Kidney epithelial cell (primary cell): ENCODE measurements at regions not wholly inside any gene's neighbourhood (a gene's known extent, or its start where the extent isn't known, plus 50 kb on each side); places are given as distances from the start of the nearest gene placed in this dataset.

Experiments used
- DNase-seq: peaks from one replicate; pipeline ENCODE4 v3.0.0-alpha.2; 2010; ENCODE audit warnings: low read depth
- H3K27me3 ChIP-seq: 2 replicates; pipeline ENCODE4 v1.6.0; 2011; ENCODE audit warnings: low read length; ENCODE audit not compliant: control insufficient read depth, insufficient read depth
- H3K36me3 ChIP-seq: 2 replicates; pipeline ENCODE4 v1.5.1; 2011; ENCODE audit warnings: low read length; ENCODE audit not compliant: control insufficient read depth, insufficient read depth
- H3K4me3 ChIP-seq: 2 replicates; pipeline ENCODE4 v1.5.1; 2011; ENCODE audit warnings: low read depth, mild to moderate bottlenecking, control low read depth, low read length
- TF ChIP-seq, protein P1 (sequence below): IDR thresholded peaks from 2 replicates; pipeline ENCODE4 v1.5.1; 2011; ENCODE audit warnings: mild to moderate bottlenecking, moderate library complexity, low read length, control low read depth, inconsistent platforms; ENCODE audit not compliant: insufficient read depth, poor library complexity, severe bottlenecking

DNA sequence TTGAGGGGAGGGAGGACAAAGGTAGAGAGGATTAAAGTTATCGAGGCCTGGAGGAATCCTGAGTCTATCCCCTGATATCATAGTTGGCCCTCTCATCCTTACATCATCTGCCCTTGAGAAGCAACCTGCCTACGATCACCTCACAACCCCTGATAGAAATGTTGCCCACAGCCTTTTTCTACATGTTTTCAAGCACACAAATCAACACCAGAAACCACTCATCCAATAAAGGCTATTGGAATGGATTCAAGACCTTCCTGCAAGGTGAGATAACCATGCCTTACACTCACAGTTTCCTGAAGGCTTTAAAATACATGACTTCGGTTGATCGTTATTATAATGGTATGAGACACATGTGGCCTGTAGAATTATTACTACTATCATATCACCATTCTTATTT lies 175.7 kb upstream of the EGLN3 start:
- no peak for DNase-seq
- no peak overlapping the region for H3K4me3 ChIP-seq
- H3K36me3 ChIP-seq = no peaks in the 10 kb centered on the region
- TF ChIP-seq, protein P1, sequence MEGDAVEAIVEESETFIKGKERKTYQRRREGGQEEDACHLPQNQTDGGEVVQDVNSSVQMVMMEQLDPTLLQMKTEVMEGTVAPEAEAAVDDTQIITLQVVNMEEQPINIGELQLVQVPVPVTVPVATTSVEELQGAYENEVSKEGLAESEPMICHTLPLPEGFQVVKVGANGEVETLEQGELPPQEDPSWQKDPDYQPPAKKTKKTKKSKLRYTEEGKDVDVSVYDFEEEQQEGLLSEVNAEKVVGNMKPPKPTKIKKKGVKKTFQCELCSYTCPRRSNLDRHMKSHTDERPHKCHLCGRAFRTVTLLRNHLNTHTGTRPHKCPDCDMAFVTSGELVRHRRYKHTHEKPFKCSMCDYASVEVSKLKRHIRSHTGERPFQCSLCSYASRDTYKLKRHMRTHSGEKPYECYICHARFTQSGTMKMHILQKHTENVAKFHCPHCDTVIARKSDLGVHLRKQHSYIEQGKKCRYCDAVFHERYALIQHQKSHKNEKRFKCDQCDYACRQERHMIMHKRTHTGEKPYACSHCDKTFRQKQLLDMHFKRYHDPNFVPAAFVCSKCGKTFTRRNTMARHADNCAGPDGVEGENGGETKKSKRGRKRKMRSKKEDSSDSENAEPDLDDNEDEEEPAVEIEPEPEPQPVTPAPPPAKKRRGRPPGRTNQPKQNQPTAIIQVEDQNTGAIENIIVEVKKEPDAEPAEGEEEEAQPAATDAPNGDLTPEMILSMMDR = no peak
- no peaks in the 10 kb centered on the region for H3K27me3 ChIP-seq

DNA sequence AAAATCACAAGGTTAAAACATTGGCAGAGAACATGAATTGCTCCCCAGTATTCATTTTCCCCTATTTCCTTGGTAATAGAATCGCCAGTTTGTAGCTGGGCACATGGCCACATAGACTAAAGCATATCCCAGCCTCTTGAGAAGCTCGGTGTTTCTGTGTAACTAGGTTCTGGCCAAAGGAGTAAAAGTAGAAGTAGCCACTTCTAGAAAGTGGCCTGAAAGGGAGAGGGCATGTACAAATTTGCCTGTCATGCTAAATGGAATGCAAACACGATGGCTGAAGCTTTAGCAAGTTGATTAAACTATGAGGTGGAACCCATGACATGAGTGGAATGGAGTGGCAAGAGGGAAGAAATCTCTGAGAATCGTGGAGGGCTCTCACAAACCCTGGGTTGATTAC lies 173.7 kb upstream of the EGLN3 start:
- TF ChIP-seq, protein P1 = no peak
- Histone ChIP-seq H3K4me3 (no peak overlapping the region), H3K27me3 (no peaks in the 10 kb centered on the region)

DNA sequence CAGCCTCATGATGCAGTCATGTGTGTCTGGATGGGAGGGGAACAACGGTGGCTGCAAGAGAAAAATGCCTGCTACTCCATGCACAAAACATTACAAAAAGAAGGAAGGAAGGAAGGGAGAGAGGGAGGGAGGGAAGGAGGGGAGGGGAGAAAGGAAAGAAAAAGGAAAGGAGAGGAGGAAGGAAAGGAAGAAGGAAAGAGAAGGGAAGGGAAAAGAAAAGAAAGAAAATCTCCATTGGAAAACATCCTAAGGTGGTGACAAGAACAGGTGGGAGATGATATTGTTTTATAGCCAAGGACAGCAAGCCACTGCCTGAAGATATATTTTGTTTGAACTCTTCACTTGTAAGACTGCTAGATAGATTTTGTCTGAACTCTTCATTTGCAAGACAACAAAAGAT lies 171.8 kb upstream of the EGLN3 start:
- TF ChIP-seq, protein P1 = no peak
- Histone ChIP-seq H3K27me3 (no peaks in the 10 kb centered on the region), H3K4me3 (no peak overlapping the region), H3K36me3 (no peaks in the 10 kb centered on the region)
- no peak for DNase-seq

More for the DNA sequence above, 173.7 kb upstream of the EGLN3 start:
- no peaks in the 10 kb centered on the region for H3K36me3 ChIP-seq
- DNase-seq = no peak

DNA sequence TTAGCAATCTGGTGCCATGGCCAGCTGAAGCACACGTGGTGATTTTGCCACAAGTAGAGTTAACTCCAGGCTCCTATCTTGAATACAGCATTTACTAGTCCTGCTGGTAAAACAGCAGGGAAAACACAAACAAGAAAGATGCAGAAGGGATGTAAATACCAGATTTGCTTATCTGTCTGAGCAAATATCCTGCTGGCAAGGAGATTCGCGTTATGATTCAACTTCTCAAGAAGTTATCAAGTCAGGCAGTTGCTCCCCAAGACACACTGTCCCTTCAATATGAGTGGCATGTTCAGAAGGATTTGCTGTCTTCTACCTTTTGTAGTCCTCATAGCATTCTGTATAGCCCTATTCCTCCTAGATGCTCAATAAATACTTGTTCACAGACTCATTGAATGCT lies 171.2 kb upstream of the EGLN3 start:
- DNase-seq = no peak
- no peak overlapping the region for H3K4me3 ChIP-seq
- no peaks in the 10 kb centered on the region for H3K27me3 ChIP-seq
- TF ChIP-seq, protein P1 = no peak
- H3K36me3 ChIP-seq = no peaks in the 10 kb centered on the region

DNA sequence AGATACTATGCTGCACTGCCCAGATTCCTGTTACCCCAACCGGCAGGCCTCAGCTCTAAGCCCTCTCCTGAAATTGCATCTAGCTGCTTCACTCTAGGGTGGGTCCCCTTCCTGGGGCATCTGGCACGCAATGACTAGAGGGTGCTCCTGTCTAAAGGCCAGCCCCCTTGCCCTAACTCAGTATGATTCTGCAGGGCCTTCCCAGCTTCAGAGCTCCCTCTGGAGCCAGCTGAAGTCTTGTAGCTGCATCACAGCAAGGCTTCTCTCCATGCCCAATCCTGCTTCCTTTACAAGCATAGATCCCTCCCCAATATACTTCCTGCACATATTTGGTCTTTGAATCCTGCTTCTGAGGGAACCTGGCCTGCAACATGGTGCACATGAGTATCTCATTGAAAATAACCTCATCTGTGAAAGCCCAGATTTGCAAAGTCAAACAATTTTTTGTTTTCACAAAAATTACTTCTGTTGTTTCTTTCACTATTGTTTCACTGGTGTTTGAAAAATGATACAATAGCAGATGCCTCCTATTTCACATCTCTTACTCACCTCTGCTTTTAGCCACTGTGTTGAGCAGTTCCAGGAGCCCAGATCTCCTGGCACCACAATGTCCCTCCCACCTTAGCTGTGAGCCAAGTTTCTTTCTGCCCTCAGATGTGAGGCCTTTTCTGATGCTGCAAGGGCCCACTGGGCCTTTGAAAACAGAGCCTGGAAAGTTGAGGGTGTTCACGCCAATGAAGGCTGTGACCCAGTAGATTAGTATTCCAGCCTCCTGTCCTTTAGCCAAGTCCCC lies 169.5 kb upstream of the EGLN3 start:
- DNase-seq = no peak

More for the DNA sequence above, 169.5 kb upstream of the EGLN3 start:
- Histone ChIP-seq H3K4me3 (no peak overlapping the region), H3K36me3 (no peaks in the 10 kb centered on the region), H3K27me3 (no peaks in the 10 kb centered on the region)
- TF ChIP-seq, protein P1 = no peak
